Keratinocyte (primary cell): ENCODE measurements at regions not wholly inside any gene's neighbourhood (a gene's known extent, or its start where the extent isn't known, plus 50 kb on each side); places are given as distances from the start of the nearest gene placed in this dataset.
A peak's percentile ranks its signal among the peaks of the same experiment; 100 is the strongest.

Experiments used
- DNase-seq: peaks from one replicate; pipeline ENCODE4 v3.0.0-alpha.2; 2011; ENCODE audit warnings: low read depth, missing footprints, low spot score
- FAIRE-seq: peaks from 2 replicates; lab custom pipeline; 2011; peaks lifted over from hg19 to GRCh38; lab: Jason Lieb, UNC
- H2AFZ ChIP-seq: 2 replicates; pipeline ENCODE4 v1.6.0; 2012; ENCODE audit warnings: low read length, control low read depth, inconsistent platforms; ENCODE audit not compliant: control insufficient read depth
- H3K27ac ChIP-seq: 2 replicates; pipeline ENCODE4 v1.5.1; 2011; ENCODE audit warnings: low read length; ENCODE audit not compliant: control insufficient read depth, insufficient read depth
- H3K27me3 ChIP-seq: 3 replicates; pipeline ENCODE4 v1.6.0; 2011; ENCODE audit warnings: low read length; ENCODE audit not compliant: control insufficient read depth, insufficient read depth; ENCODE audit errors: extremely low read depth
- H3K36me3 ChIP-seq, 2 experiments: 2 replicates in 1 of 2; 3 replicates in 1 of 2; pipeline ENCODE4 v1.5.1; 2011; ENCODE audit warnings: low read length in 2 of 2, mild to moderate bottlenecking in 1 of 2; ENCODE audit not compliant: control insufficient read depth in 2 of 2, insufficient read depth in 2 of 2; ENCODE audit errors: extremely low read depth in 1 of 2
- H3K4me1 ChIP-seq: 3 replicates; pipeline ENCODE4 v1.5.1; 2011; ENCODE audit warnings: low read length; ENCODE audit not compliant: control insufficient read depth, insufficient read depth; ENCODE audit errors: extremely low read depth
- H3K4me2 ChIP-seq: 3 replicates; pipeline ENCODE4 v1.6.0; 2011; ENCODE audit warnings: low read depth, low read length; ENCODE audit not compliant: control insufficient read depth, insufficient read depth; ENCODE audit errors: extremely low read depth
- H3K4me3 ChIP-seq, 3 experiments: fragments of 200-600 bp in 1 of 3; sonication (generic) in 1 of 3; 2 replicates in 2 of 3; 3 replicates in 1 of 3; pipeline ENCODE4 v1.5.1; 2011 to 2016; ENCODE audit warnings: low read length in 3 of 3, mild to moderate bottlenecking in 3 of 3, control low read depth in 2 of 3, inconsistent platforms in 1 of 3, low read depth in 1 of 3, mixed read lengths in 1 of 3, mixed run types in 1 of 3, moderate library complexity in 1 of 3; ENCODE audit not compliant: control insufficient read depth in 2 of 3, insufficient read depth in 2 of 3; ENCODE audit errors: extremely low read depth in 1 of 3
- H3K79me2 ChIP-seq: 2 replicates; pipeline ENCODE4 v1.6.0; 2012; ENCODE audit warnings: low read length; ENCODE audit not compliant: control insufficient read depth, insufficient read depth
- H3K9ac ChIP-seq: 3 replicates; pipeline ENCODE4 v1.6.0; 2011; ENCODE audit warnings: low read length; ENCODE audit not compliant: control insufficient read depth, insufficient read depth; ENCODE audit errors: extremely low read depth
- H3K9me1 ChIP-seq: 3 replicates; pipeline ENCODE4 v1.6.0; 2011; ENCODE audit warnings: low read length; ENCODE audit not compliant: control insufficient read depth, insufficient read depth; ENCODE audit errors: extremely low read depth
- H3K9me3 ChIP-seq: 2 replicates; pipeline ENCODE4 v1.5.1; 2012; ENCODE audit warnings: low read depth, low read length; ENCODE audit not compliant: control insufficient read depth
- H4K20me1 ChIP-seq: 3 replicates; pipeline ENCODE4 v1.6.0; 2011; ENCODE audit warnings: low read length; ENCODE audit not compliant: control insufficient read depth, insufficient read depth; ENCODE audit errors: extremely low read depth
- EZH2 ChIP-seq: IDR thresholded peaks from one replicate; pipeline ENCODE4 v1.6.1; 2012; ENCODE audit warnings: inconsistent platforms, mild to moderate bottlenecking, low read length, moderate library complexity
- dilution Hi-C: fragments of 300-500 bp; cut with MboI; formaldehyde crosslinking; loops from one replicate; pipeline ENCODE4 v1.7.0; 2020; ENCODE audit warnings: low sequenced_read_pairs; ENCODE audit not compliant: extremely low pct_ligation_motif_present
- TF ChIP-seq, protein P1 (sequence below), 3 experiments: IDR thresholded peaks in 1 of 3; conservative IDR thresholded peaks in 1 of 3; optimal IDR thresholded peaks in 1 of 3; 2 replicates in 2 of 3; 3 replicates in 1 of 3; pipeline versions ENCODE3 to v1.5.1; 2011; ENCODE audit warnings: low read length in 3 of 3, mild to moderate bottlenecking in 3 of 3, moderate library complexity in 2 of 3, control low read depth in 1 of 3, inconsistent platforms in 1 of 3; ENCODE audit not compliant: insufficient read depth in 2 of 3; ENCODE audit errors: extremely low read depth in 1 of 3

DNA sequence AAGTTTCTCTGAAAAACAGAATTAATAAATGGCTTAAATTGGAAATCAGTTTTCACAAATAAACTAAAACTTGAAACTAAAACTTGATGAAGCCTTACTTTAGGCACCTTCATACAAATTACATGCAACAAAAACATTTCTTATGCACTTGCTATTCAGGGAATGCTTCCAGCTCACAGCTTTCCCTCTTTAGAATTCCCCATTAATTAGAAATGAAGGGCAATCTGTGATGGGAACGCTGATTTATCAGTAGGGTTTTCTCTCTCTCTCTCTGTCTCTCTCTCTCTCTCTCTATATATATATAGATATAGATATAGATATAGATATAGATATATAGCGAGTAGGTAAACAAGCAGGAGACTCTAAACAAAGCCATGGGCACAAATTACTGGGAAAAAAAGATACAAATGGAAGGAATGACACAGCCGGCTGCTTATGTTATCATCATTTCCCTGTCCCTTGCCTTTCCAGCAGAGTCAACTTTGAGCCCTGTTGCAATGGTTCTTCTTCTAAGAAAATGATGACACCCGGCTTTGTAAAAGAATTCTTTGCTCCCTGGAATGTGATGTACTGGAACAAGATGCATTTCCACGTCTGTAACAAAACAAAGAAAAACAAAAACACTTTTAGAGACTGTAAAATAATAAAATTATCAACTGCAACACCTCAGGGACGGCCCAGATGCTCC lies 1121.6 kb upstream of the TMEM132C start:
- Histone ChIP-seq H3K27me3 (no peaks in the 10 kb centered on the region), H3K4me1 (no peaks in the 10 kb centered on the region), H3K27ac (no peak overlapping the region), H3K36me3 (no peaks in the 10 kb centered on the region), H3K4me2 (peak overlapping the region; percentile 73), H2AFZ (peak overlapping the region; percentile 85), H3K9ac (peak overlapping the region; percentile 76), H3K9me3 (no peaks in the 10 kb centered on the region), H4K20me1 (no peaks in the 10 kb centered on the region), H3K79me2 (no peaks in the 10 kb centered on the region), H3K9me1 (no peaks in the 10 kb centered on the region), H3K4me3 (peak overlapping the region; percentile 52 to 61 (median 57))
- no peak for TF ChIP-seq EZH2
- TF ChIP-seq, protein P1, sequence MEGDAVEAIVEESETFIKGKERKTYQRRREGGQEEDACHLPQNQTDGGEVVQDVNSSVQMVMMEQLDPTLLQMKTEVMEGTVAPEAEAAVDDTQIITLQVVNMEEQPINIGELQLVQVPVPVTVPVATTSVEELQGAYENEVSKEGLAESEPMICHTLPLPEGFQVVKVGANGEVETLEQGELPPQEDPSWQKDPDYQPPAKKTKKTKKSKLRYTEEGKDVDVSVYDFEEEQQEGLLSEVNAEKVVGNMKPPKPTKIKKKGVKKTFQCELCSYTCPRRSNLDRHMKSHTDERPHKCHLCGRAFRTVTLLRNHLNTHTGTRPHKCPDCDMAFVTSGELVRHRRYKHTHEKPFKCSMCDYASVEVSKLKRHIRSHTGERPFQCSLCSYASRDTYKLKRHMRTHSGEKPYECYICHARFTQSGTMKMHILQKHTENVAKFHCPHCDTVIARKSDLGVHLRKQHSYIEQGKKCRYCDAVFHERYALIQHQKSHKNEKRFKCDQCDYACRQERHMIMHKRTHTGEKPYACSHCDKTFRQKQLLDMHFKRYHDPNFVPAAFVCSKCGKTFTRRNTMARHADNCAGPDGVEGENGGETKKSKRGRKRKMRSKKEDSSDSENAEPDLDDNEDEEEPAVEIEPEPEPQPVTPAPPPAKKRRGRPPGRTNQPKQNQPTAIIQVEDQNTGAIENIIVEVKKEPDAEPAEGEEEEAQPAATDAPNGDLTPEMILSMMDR (optimal IDR thresholded peaks at IDR 0.05 in 1 of 3, IDR thresholded peaks at IDR 0.05 in 1 of 3, conservative IDR thresholded peaks at IDR 0.05 in 1 of 3; ENCODE audit: extremely low read depth in 1 of 3, insufficient read depth in 2 of 3, low read length in 3 of 3) = no peak
- FAIRE-seq (no peak), DNase-seq (no peak)
- dilution Hi-C loops = no loop called here

DNA sequence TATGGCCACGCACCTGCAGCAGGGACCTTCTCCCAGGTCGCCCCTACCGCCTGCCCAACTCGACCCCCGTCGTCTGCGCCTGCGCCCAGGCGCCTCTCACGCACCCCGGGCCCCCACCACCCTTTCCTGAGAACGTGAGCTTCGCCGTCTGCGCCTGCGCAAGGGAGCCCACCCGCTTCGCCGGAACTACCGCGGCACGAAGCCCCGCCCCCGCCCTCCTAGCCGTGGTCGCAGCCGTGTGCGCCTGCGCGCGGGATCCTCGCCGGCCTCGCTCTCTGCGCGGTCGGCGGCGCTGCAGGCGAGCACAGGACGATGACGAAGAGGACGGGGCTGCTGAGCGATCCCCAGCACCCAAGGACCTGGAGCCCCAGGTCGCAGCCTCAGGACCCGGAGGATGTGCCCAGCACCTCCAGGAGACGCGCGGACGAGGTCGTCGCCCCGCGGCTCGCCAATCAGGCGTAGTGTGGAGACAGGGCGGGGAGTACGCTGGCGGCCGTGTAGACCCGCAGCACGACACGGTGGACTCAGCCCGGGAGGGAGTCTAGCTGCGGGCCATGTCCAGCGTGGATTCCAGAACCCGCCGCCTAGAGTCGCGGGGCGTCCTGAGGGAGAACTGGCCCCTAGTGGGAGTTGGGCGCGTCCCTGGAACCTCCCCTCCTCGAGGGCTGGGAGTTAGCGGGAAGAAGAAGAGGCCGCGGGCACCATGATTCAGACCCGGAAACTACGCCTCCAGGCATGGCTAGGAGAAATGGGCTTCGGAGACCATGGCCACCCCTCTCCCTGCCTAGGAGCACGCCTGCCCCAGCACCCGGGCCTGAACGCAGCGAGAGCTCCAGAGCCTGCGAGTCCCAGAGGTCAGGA lies 1120.8 kb upstream of the TMEM132C start:
- Histone ChIP-seq H2AFZ (peak overlapping the region; percentile 85), H3K4me3 (peak overlapping the region; percentile 52 to 61 (median 57)), H3K9ac (peak overlapping the region; percentile 76), H3K9me3 (no peaks in the 10 kb centered on the region), H3K79me2 (no peaks in the 10 kb centered on the region), H3K9me1 (no peaks in the 10 kb centered on the region), H3K36me3 (no peaks in the 10 kb centered on the region), H3K27me3 (no peaks in the 10 kb centered on the region), H3K27ac (peak overlapping the region; percentile 39), H3K4me1 (no peaks in the 10 kb centered on the region), H3K4me2 (peak overlapping the region; percentile 73), H4K20me1 (no peaks in the 10 kb centered on the region)
- TF ChIP-seq, protein P1 (optimal IDR thresholded peaks at IDR 0.05 in 1 of 3, IDR thresholded peaks at IDR 0.05 in 1 of 3, conservative IDR thresholded peaks at IDR 0.05 in 1 of 3; ENCODE audit: extremely low read depth in 1 of 3, insufficient read depth in 2 of 3, low read length in 3 of 3) = peak in 2 of 3 experiments; percentile 7 to 35
- TF ChIP-seq EZH2 = no peak
- DNase-seq (no peak), FAIRE-seq (no peak)
- dilution Hi-C loops = no loop called here
